A549 (cell line): ENCODE measurements at regions not wholly inside any gene's neighbourhood (a gene's known extent, or its start where the extent isn't known, plus 50 kb on each side); places are given as distances from the start of the nearest gene placed in this dataset.

ENCODE experiments used
- ATAC-seq, 2 experiments: fragments of 200-7000 bp in 1 of 2; fragments of >200 bp in 1 of 2; cut with Nextera tagmentation in 1 of 2; cut with Tn5 transposase in 1 of 2; 3 replicates each; pipeline versions ENCODE4 v1.8.0 to v1.9.1; 2018 to 2020; ENCODE audit warnings: mild to moderate bottlenecking in 1 of 2, moderate library complexity in 1 of 2
- CTCF ChIA-PET: fragments of 300-600 bp; sonication (Branson Sonifier 250); formaldehyde crosslinking; extraction: SDS; loops from one replicate; lab custom pipeline; 2021; ENCODE audit warnings: antibody characterized with exemption, inconsistent platforms; lab: Yijun Ruan, JAX
- POLR2A ChIA-PET: fragments of 350-600 bp; formaldehyde crosslinking; extraction: SDS; loops from one replicate; lab custom pipeline; 2021; ENCODE audit warnings: antibody characterized with exemption, inconsistent platforms; lab: Yijun Ruan, JAX
- DNase-seq, 2 experiments: peaks; one replicate each; pipeline versions ENCODE4 v3.0.0 to v3.0.0-alpha.2; 2011 to 2016; ENCODE audit warnings: low read depth in 1 of 2, low spot score in 1 of 2
- FAIRE-seq: peaks from 2 replicates; lab custom pipeline; 2011; peaks lifted over from hg19 to GRCh38; lab: Jason Lieb, UNC
- H3K27ac ChIP-seq, 2 experiments: fragments of >200 bp; sonication (Bioruptor Twin); formaldehyde crosslinking; 3 replicates each; pipeline ENCODE4 v1.5.1; 2016 to 2017
- H3K4me1 ChIP-seq: fragments of >200 bp; sonication (Bioruptor Twin); formaldehyde crosslinking; 3 replicates; pipeline ENCODE4 v1.6.1; 2016
- H3K4me2 ChIP-seq: fragments of >200 bp; sonication (Bioruptor Twin); formaldehyde crosslinking; 3 replicates; pipeline ENCODE4 v1.6.1; 2016
- H3K4me3 ChIP-seq: fragments of >200 bp; sonication (Bioruptor Twin); formaldehyde crosslinking; 3 replicates; pipeline ENCODE4 v1.5.1; 2016
- H3K9me3 ChIP-seq: fragments of >200 bp; sonication (Bioruptor Twin); formaldehyde crosslinking; 3 replicates; pipeline ENCODE4 v1.6.1; 2016
- CBX2 ChIP-seq: fragments of 200-600 bp; sonication (generic); IDR thresholded peaks from 2 replicates; pipeline ENCODE4 v1.6.1; 2016; ENCODE audit warnings: low read depth, mild to moderate bottlenecking, borderline replicate concordance
- HOXB5 ChIP-seq: fragments of 250-450 bp; sonication (Bioruptor Pico); IDR thresholded peaks from 2 replicates; pipeline ENCODE4 v1.5.0; 2020; ENCODE audit warnings: mild to moderate bottlenecking, moderate library complexity
- MAFK ChIP-seq: fragments of 450-650 bp; IDR thresholded peaks from 2 replicates; pipeline ENCODE4 v1.6.1; 2014; ENCODE audit not compliant: partially characterized antibody
- MYC ChIP-seq: IDR thresholded peaks from 2 replicates; pipeline ENCODE4 v1.6.1; 2012; ENCODE audit warnings: mild to moderate bottlenecking, inconsistent platforms, low read length, improper control_type of control experiment, borderline replicate concordance
- NFE2L2 ChIP-seq: fragments of 150-350 bp; conservative IDR thresholded peaks from 2 replicates; pipeline ENCODE4 v1.6.1; 2014; ENCODE audit warnings: low read length
- NR3C1 ChIP-seq: fragments of >200 bp; sonication (Bioruptor Twin); formaldehyde crosslinking; IDR thresholded peaks from 3 replicates; pipeline ENCODE4 v1.6.1; 2017
- PHF8 ChIP-seq: fragments of 200-600 bp; sonication (generic); IDR thresholded peaks from 2 replicates; pipeline ENCODE4 v1.6.1; 2016; ENCODE audit warnings: low read depth, mild to moderate bottlenecking, antibody characterized with exemption, moderate library complexity, borderline replicate concordance
- SREBF2 ChIP-seq: fragments of 450-650 bp; IDR thresholded peaks from 2 replicates; pipeline ENCODE4 v1.6.1; 2014; ENCODE audit warnings: mild to moderate bottlenecking, moderate library complexity
- WGBS: methylation state at CpG from one replicate; pipeline ENCODE4 v1.1.6; 2017; ENCODE audit errors: missing lambda C conversion rate; 5-methylcytosine and 5-hydroxymethylcytosine counted together
- TF ChIP-seq, protein P1 (sequence below): fragments of >200 bp; sonication (Bioruptor Twin); formaldehyde crosslinking; IDR thresholded peaks from 3 replicates; pipeline ENCODE4 v1.5.1; 2016
- TF ChIP-seq, protein P2 (sequence below): fragments of 200-600 bp; sonication (generic); IDR thresholded peaks from 2 replicates; pipeline ENCODE4 v1.6.1; 2016; ENCODE audit warnings: antibody characterized with exemption, mild to moderate bottlenecking, moderate library complexity
- TF ChIP-seq, protein P3 (sequence below): fragments of >200 bp; sonication (Bioruptor Twin); formaldehyde crosslinking; IDR thresholded peaks from 3 replicates; pipeline ENCODE4 v1.6.1; 2016
- TF ChIP-seq, protein P4 (sequence below): fragments of 250-450 bp; sonication (Bioruptor Pico); IDR thresholded peaks from 2 replicates; pipeline ENCODE4 v1.5.0; 2021; ENCODE audit warnings: mild to moderate bottlenecking, moderate library complexity, borderline replicate concordance

DNA sequence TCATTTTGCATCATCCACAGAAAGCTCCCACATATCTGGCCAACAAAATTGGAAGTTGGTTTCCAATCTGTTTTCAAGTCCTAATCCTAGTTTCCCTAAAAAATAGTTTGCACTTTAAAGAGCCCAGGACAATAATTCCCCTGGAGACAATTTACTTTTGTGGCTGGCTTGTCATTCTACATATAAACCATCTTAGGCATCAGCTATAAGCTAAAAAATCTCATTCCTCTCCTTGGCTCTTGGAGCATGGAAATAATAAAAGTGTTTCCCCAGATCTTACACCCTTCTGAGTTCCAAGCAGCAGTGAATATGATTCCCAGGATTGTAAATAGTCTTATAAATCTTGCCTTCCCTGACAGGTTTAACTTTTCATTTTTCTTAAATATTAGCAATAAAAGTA is 89.1 kb upstream of the NUDT4 start:
- POLR2A ChIA-PET, result no interaction called here
- FAIRE-seq (no peak), ATAC-seq (no peak)

DNA sequence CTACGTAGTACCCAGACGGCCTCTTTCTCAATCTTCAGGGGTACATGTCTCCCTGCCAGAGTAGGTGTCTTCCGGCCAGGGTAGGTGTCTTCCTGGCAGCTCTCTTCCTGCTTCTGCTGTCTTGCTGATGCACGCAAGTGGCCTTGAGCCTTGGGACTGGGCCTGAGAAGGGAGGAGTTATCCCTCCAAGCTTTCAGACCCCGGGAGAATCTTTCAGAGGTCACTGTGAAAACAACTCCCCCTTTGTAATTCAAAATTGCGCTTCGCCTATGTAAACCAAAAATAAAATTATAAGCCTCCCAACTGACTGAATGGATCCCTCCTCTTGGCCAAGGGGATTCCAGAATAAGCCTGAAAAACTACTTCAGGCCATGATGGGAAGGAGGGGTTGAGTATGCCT is 87.3 kb upstream of the NUDT4 start:
- ChIA-PET CTCF (interaction anchor here (1.8 kb wide), 1 partner anchor 304 kb away, joined by 5 read pairs; no protein-coding TSS in a partner anchor), POLR2A (no interaction called here)
- DNase-seq (no peak), ATAC-seq (no peak), FAIRE-seq (no peak)
- no peaks in the 10 kb centered on the region for H3K9me3 ChIP-seq
- 73% methylated on average over 7 of the region's 7 CpGs for WGBS
- no peak overlapping the region for H3K4me3 ChIP-seq
- no peak for TF ChIP-seq MYC
- TF ChIP-seq, protein P1, sequence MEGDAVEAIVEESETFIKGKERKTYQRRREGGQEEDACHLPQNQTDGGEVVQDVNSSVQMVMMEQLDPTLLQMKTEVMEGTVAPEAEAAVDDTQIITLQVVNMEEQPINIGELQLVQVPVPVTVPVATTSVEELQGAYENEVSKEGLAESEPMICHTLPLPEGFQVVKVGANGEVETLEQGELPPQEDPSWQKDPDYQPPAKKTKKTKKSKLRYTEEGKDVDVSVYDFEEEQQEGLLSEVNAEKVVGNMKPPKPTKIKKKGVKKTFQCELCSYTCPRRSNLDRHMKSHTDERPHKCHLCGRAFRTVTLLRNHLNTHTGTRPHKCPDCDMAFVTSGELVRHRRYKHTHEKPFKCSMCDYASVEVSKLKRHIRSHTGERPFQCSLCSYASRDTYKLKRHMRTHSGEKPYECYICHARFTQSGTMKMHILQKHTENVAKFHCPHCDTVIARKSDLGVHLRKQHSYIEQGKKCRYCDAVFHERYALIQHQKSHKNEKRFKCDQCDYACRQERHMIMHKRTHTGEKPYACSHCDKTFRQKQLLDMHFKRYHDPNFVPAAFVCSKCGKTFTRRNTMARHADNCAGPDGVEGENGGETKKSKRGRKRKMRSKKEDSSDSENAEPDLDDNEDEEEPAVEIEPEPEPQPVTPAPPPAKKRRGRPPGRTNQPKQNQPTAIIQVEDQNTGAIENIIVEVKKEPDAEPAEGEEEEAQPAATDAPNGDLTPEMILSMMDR, result no peak
- TF ChIP-seq, protein P2, sequence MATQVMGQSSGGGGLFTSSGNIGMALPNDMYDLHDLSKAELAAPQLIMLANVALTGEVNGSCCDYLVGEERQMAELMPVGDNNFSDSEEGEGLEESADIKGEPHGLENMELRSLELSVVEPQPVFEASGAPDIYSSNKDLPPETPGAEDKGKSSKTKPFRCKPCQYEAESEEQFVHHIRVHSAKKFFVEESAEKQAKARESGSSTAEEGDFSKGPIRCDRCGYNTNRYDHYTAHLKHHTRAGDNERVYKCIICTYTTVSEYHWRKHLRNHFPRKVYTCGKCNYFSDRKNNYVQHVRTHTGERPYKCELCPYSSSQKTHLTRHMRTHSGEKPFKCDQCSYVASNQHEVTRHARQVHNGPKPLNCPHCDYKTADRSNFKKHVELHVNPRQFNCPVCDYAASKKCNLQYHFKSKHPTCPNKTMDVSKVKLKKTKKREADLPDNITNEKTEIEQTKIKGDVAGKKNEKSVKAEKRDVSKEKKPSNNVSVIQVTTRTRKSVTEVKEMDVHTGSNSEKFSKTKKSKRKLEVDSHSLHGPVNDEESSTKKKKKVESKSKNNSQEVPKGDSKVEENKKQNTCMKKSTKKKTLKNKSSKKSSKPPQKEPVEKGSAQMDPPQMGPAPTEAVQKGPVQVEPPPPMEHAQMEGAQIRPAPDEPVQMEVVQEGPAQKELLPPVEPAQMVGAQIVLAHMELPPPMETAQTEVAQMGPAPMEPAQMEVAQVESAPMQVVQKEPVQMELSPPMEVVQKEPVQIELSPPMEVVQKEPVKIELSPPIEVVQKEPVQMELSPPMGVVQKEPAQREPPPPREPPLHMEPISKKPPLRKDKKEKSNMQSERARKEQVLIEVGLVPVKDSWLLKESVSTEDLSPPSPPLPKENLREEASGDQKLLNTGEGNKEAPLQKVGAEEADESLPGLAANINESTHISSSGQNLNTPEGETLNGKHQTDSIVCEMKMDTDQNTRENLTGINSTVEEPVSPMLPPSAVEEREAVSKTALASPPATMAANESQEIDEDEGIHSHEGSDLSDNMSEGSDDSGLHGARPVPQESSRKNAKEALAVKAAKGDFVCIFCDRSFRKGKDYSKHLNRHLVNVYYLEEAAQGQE, result no peak
- no peak overlapping the region for H3K4me2 ChIP-seq
- peaks cover 6% of the 10 kb centered on the region; the same call in 1 of the 3 replicates for H3K4me1 ChIP-seq
- no peak overlapping the region for H3K27ac ChIP-seq

More for the DNA sequence above, 89.1 kb upstream of the NUDT4 start:
- Histone ChIP-seq H3K4me2 (no peak overlapping the region), H3K4me3 (no peak overlapping the region), H3K4me1 (peaks cover 6% of the 10 kb centered on the region; the same call in 1 of the 3 replicates), H3K27ac (no peak overlapping the region), H3K9me3 (no peaks in the 10 kb centered on the region)
- no peak for DNase-seq
- TF ChIP-seq, protein P3, sequence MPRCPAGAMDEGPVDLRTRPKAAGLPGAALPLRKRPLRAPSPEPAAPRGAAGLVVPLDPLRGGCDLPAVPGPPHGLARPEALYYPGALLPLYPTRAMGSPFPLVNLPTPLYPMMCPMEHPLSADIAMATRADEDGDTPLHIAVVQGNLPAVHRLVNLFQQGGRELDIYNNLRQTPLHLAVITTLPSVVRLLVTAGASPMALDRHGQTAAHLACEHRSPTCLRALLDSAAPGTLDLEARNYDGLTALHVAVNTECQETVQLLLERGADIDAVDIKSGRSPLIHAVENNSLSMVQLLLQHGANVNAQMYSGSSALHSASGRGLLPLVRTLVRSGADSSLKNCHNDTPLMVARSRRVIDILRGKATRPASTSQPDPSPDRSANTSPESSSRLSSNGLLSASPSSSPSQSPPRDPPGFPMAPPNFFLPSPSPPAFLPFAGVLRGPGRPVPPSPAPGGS, result no peak
- CTCF ChIA-PET, result no interaction called here

DNA sequence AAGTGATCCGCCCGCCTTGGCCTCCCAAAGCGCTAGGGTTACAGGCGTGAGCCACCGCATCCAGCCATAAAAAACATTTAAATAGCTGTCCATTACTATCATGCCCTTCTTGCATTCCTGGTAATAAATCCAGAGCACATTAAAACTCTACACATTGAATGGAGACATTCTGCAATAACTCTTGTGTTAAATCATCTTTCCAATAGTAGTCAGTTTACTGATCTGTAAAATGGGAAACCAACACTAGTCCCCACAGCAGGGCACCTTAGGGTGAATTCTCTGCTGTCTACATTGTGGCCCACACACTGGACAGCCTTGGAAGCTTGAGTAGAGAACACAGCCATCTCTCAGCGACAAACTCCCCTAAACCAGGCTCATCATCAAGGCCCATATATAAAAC is 85.5 kb upstream of the NUDT4 start:
- FAIRE-seq (no peak), DNase-seq (no peak)
- WGBS, result 87% methylated on average over 6 of the region's 6 CpGs

DNA sequence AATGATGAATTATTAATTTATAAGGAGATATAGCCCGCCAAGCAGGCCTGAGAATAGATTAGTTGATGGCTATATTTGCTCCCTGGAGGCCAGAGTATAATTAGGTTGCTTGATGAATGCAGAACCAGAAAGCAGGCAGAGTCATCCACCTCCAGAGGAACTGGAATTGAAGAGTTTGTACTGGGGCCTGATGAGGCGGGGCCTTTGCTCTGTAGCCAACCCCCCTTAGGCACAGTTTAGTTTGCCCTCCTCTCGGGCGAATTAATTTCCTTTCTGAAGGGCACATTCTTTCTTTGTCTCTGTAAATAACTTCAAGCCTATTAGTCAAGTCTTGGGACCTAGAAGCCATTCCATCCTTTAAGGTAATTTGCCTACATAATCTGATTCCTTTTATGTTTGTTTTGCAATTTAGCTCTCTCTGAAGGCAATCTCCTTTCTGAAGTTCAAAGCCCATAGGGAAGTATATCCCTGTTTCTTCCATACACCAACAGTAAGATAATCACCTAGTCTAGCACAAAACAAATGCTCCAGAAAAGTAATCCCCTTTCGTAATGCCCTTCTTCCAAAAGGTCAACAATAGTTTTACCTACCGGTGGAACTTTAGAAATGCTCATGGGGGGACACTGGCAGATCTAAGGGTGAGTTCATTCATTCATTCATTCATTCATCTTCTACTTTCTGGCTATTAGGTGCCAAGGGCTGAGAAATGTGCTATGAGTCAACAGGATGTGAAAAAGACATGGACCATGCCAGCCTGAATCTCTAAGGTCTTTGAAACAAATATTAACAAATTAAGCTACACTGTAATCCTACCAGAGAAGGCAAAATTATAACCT is 84.8 kb upstream of the NUDT4 start:
- FAIRE-seq (no peak), ATAC-seq (no peak), DNase-seq (no peak)
- H3K4me3 ChIP-seq, result no peak overlapping the region
- ChIA-PET CTCF (interaction anchor here (1.1 kb wide), 1 partner anchor 103 kb away, joined by 3 read pairs; no protein-coding TSS in a partner anchor), POLR2A (no interaction called here)
- H3K27ac ChIP-seq, result no peak overlapping the region
- TF ChIP-seq, protein P1, result no peak
- TF ChIP-seq MAFK (no peak), HOXB5 (CRISPR knock-in tag) (no peak), SREBF2 (no peak), PHF8 (no peak), CBX2 (no peak), NR3C1 (no peak)
- TF ChIP-seq, protein P4, sequence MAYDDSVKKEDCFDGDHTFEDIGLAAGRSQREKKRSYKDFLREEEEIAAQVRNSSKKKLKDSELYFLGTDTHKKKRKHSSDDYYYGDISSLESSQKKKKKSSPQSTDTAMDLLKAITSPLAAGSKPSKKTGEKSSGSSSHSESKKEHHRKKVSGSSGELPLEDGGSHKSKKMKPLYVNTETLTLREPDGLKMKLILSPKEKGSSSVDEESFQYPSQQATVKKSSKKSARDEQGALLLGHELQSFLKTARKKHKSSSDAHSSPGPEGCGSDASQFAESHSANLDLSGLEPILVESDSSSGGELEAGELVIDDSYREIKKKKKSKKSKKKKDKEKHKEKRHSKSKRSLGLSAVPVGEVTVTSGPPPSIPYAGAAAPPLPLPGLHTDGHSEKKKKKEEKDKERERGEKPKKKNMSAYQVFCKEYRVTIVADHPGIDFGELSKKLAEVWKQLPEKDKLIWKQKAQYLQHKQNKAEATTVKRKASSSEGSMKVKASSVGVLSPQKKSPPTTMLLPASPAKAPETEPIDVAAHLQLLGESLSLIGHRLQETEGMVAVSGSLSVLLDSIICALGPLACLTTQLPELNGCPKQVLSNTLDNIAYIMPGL, result no peak
- no peak overlapping the region for H3K4me2 ChIP-seq
- H3K4me1 ChIP-seq, result no peaks in the 10 kb centered on the region
- WGBS, result 69% methylated on average over 6 of the region's 6 CpGs
- H3K9me3 ChIP-seq, result no peaks in the 10 kb centered on the region

More for the DNA sequence above, 85.5 kb upstream of the NUDT4 start:
- Histone ChIP-seq H3K4me3 (no peak overlapping the region), H3K4me2 (no peak overlapping the region), H3K4me1 (peaks cover 3% of the 10 kb centered on the region; the same call in 1 of the 3 replicates), H3K9me3 (no peaks in the 10 kb centered on the region), H3K27ac (no peak overlapping the region)
- ChIA-PET POLR2A (no interaction called here), CTCF (interaction anchor here (1.1 kb wide), 1 partner anchor 104 kb away, joined by 3 read pairs; no protein-coding TSS in a partner anchor)
- no peak for TF ChIP-seq NFE2L2
- no peak for TF ChIP-seq NR3C1
- ATAC-seq, result no peak
